HG03565 (cell line): ENCODE measurements at regions not wholly inside any gene's neighbourhood (a gene's known extent, or its start where the extent isn't known, plus 50 kb on each side); places are given as distances from the start of the nearest gene placed in this dataset.
"Not testable (repeated sequence)": the region's sequence is repeated elsewhere in the genome, so short reads cannot be mapped to it uniquely, and the experiment has no call there.

Experiments
- ATAC-seq: cut with Tn5 transposase; IDR thresholded peaks from one replicate; pipeline ENCODE4 v1.9.1; 2021; ENCODE audit warnings: mild to moderate bottlenecking, moderate library complexity; ENCODE audit not compliant: unreplicated experiment

- no peak for ATAC-seq
These were observed 101.0 kb upstream of the MTHFD1L start for GRCh38 chr6:150764334-150765066.

- peak; percentile 77 for ATAC-seq
These were observed 100.3 kb upstream of the MTHFD1L start for GRCh38 chr6:150765067-150765764.

GRCh38 chr6:150766201-150766997 is 99.1 kb upstream of the MTHFD1L start:
- ATAC-seq, result no peak

GRCh38 chr6:150767161-150767560 is 98.3 kb upstream of the MTHFD1L start:
- no peak for ATAC-seq

- ATAC-seq, result no peak
These were observed 97.9 kb upstream of the MTHFD1L start for GRCh38 chr6:150767571-150768018.

- ATAC-seq, result no peak
These were observed 94.9 kb upstream of the MTHFD1L start for GRCh38 chr6:150770637-150771036.

GRCh38 chr6:150773969-150774368 is 91.5 kb upstream of the MTHFD1L start:
- ATAC-seq, result no peak

- ATAC-seq, result no peak
These were observed 89.9 kb upstream of the MTHFD1L start for GRCh38 chr6:150775415-150776203.

GRCh38 chr6:150777736-150778135 is 87.8 kb upstream of the MTHFD1L start:
- no peak for ATAC-seq

GRCh38 chr6:150783813-150784212 is 81.7 kb upstream of the MTHFD1L start:
- no peak for ATAC-seq

GRCh38 chr6:150787429-150787828 is 78.1 kb upstream of the MTHFD1L start:
- no peak for ATAC-seq

GRCh38 chr6:150788089-150788488 is 77.4 kb upstream of the MTHFD1L start:
- no peak for ATAC-seq

- ATAC-seq, result not testable (repeated sequence)
These were observed 75.6 kb upstream of the MTHFD1L start for GRCh38 chr6:150789906-150790305.

GRCh38 chr6:150791717-150792116 is 73.8 kb upstream of the MTHFD1L start:
- ATAC-seq, result no peak

GRCh38 chr6:150797949-150798348 is 67.6 kb upstream of the MTHFD1L start:
- no peak for ATAC-seq

GRCh38 chr6:150799276-150799805 is 66.2 kb upstream of the MTHFD1L start:
- ATAC-seq, result no peak

GRCh38 chr6:150800674-150801314 is 64.7 kb upstream of the MTHFD1L start:
- no peak for ATAC-seq

- ATAC-seq, result no peak
These were observed 58.7 kb upstream of the MTHFD1L start for GRCh38 chr6:150806790-150807189.

GRCh38 chr6:150813319-150813992 is 52.0 kb upstream of the MTHFD1L start:
- peak; percentile 34 for ATAC-seq
